ENCODE measurements at regions not wholly inside any gene's neighbourhood (a gene's known extent, or its start where the extent isn't known, plus 50 kb on each side); places are given as distances from the start of the nearest gene placed in this dataset.

DNA sequence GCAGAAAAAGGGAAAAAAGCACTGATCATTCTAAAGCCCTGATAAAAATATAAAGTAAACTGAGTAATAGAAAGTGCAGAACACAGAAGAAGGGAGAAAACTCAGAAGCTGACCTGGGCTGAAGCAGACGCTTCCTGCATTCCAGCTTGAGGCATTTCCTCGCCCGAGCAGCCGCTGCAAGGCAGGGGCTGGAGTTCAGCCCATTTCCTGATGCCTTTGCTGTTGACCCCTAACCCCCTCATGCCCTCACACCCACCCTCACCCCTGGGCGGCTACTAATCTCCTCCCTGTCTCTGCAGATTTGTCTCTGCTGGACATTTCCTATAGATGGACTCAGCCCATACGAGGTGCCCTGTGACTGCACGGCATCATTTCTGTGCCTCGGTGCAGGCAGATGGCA lies 227.8 kb downstream of the NPHP4 start:
- peaks cover 2% of the 10 kb centered on the region for H3K27me3 ChIP-seq (replicated peaks; ENCODE audit: insufficient read depth)
- no peak overlapping the region for H3K4me3 ChIP-seq
- DNase-seq (ENCODE audit: low spot score), result no peak
- TF ChIP-seq POLR2AphosphoS5 (IDR thresholded peaks at IDR 0.05) (no peak), POLR2A (IDR thresholded peaks at IDR 0.05) (no peak)
- TF ChIP-seq, protein P1, sequence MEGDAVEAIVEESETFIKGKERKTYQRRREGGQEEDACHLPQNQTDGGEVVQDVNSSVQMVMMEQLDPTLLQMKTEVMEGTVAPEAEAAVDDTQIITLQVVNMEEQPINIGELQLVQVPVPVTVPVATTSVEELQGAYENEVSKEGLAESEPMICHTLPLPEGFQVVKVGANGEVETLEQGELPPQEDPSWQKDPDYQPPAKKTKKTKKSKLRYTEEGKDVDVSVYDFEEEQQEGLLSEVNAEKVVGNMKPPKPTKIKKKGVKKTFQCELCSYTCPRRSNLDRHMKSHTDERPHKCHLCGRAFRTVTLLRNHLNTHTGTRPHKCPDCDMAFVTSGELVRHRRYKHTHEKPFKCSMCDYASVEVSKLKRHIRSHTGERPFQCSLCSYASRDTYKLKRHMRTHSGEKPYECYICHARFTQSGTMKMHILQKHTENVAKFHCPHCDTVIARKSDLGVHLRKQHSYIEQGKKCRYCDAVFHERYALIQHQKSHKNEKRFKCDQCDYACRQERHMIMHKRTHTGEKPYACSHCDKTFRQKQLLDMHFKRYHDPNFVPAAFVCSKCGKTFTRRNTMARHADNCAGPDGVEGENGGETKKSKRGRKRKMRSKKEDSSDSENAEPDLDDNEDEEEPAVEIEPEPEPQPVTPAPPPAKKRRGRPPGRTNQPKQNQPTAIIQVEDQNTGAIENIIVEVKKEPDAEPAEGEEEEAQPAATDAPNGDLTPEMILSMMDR (IDR thresholded peaks at IDR 0.05), result no peak
- H3K4me1 ChIP-seq (replicated peaks), result no peaks in the 10 kb centered on the region
- H3K9me3 ChIP-seq, result no peaks in the 10 kb centered on the region
- no peak overlapping the region for H3K27ac ChIP-seq
- intact Hi-C loops (cut with DNase I), result no loop called here
- 47% methylated on average over 8 of the region's 8 CpGs for WGBS
- no peaks in the 10 kb centered on the region for H3K36me3 ChIP-seq

DNA sequence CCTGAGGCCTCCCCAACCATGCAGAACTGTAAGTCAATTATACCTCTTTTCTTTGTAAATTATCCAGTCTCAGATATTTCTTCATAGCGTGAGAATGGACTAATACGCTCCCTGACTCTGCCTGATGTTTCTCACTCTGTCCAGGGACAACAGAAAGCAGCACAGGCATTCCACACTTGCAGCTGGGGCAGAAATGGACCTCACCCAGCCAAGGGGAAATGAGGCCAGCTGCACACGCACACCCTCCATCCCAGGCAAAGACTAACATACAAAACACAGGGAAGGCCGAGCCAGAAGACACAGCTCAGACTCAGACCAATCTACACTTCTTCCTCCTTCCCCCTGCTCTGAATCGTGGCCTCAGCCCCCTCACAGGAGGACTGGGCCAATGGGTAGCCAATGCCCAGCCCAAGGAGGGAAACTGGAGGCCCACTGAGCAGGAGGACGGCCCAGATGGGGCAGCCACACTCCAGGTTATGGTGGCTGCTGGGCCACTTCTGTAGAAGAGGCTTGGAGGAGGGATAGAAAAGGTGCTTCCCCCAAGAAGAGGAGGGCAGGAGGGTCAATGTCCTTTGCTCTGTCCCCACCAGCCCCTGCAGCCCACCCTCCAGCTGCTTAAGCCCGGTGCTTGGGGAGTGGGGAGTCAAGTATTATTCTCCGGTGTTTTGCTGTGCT lies 228.4 kb downstream of the NPHP4 start:
- Histone ChIP-seq H3K4me1 (replicated peaks) (no peaks in the 10 kb centered on the region), H3K4me3 (no peak overlapping the region), H3K9me3 (no peaks in the 10 kb centered on the region), H3K27ac (no peak overlapping the region), H3K36me3 (no peaks in the 10 kb centered on the region), H3K27me3 (replicated peaks; ENCODE audit: insufficient read depth) (peaks cover 4% of the 10 kb centered on the region)
- 76% methylated on average over 8 of the region's 8 CpGs for WGBS
- no peak for TF ChIP-seq POLR2AphosphoS5 (IDR thresholded peaks at IDR 0.05)
- TF ChIP-seq, protein P1 (IDR thresholded peaks at IDR 0.05), result no peak
- no peak for TF ChIP-seq POLR2A (IDR thresholded peaks at IDR 0.05)
- intact Hi-C loops (cut with DNase I), result no loop called here
- no peak for DNase-seq (ENCODE audit: low spot score)

DNA sequence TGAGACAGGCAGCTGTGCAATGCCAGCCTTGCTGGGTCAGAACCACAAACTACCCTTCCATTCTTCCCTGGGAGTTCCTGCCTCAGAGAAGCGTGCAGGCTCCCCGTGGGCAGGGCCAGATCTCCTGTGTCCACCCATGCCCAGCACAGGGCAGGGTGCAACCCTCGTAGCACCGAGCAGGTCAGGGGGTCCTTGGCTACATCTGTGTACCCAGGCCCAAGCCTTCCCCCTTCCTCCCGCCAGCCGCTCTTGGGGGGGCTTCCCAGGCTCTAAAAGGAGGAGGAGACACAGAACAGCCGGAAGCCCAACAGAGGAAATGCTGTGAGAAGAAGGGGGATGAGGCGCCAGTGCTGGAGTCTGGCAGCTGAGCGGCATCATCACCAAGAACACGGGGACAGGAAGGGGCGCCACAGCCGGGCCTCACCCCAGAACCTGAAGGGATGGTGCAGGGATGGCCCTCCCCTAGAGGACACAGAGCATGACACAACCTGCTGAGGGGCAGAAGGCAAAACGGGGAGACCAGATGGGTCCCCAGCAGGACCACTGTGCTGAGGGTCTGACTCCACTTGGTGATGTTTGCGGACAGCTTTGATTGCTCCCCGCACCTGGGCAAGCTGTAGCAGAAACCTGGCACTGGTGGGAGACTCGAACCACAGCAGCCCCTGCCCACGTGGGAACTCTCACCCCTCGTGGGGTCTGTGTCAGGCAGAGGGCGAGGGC lies 233.2 kb downstream of the NPHP4 start:
- intact Hi-C loops (cut with DNase I), result no loop called here
- H3K9me3 ChIP-seq, result no peaks in the 10 kb centered on the region
- H3K36me3 ChIP-seq, result no peaks in the 10 kb centered on the region
- H3K4me3 ChIP-seq, result no peak overlapping the region
- H3K27me3 ChIP-seq (replicated peaks; ENCODE audit: insufficient read depth), result peaks cover 2% of the 10 kb centered on the region
- H3K27ac ChIP-seq, result no peak overlapping the region
- 82% methylated on average over 19 of the region's 19 CpGs for WGBS
- TF ChIP-seq, protein P1 (IDR thresholded peaks at IDR 0.05), result no peak
- TF ChIP-seq POLR2AphosphoS5 (IDR thresholded peaks at IDR 0.05), result no peak
- no peak for TF ChIP-seq POLR2A (IDR thresholded peaks at IDR 0.05)
- no peak for DNase-seq (ENCODE audit: low spot score)
- H3K4me1 ChIP-seq (replicated peaks), result no peaks in the 10 kb centered on the region

DNA sequence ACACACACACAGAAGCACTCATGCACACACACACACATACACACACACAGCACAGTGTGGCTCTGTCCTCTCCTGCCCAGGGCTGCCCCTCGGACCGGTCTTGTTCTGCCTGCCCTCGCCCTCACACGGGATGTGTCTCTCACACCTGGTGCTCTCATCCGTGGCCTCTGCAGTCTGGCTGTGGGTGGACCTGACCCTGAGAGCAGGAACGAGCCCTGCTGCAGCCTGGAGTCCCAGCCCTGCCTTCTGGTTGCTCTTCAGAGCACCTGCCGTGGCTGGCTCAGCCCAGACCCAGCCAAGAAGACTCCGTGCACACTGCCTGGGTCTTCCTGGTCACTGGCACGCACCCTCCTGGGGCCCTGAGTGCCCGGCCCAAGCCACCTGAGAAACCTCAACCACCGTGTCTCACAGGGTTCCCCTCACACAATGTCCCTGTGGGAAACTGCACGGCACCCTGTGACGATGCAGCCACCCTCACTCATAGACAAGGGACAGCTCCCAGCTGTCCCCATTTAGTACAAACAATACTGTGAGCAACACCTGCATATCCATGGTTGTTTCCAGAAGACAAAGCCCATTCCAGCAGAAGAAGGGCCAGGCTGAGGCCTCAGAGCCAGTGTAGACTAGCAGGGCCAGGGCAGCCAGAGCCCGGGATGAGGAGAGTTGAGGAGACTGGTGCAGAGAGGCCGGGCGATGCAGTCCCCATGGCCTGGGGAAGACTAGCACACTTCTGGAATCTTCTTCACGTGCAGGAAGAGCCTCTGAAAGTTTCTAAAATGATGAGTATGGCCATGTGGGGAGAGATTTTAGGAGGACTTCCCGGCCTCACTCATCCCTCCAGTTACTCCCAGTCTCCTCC lies 234.0 kb downstream of the NPHP4 start:
- intact Hi-C loops (cut with DNase I), result no loop called here
- Histone ChIP-seq H3K36me3 (no peaks in the 10 kb centered on the region), H3K27ac (no peak overlapping the region), H3K9me3 (no peaks in the 10 kb centered on the region), H3K27me3 (replicated peaks; ENCODE audit: insufficient read depth) (peaks cover 2% of the 10 kb centered on the region), H3K4me3 (no peak overlapping the region), H3K4me1 (replicated peaks) (no peaks in the 10 kb centered on the region)
- TF ChIP-seq POLR2AphosphoS5 (IDR thresholded peaks at IDR 0.05), result no peak
- TF ChIP-seq, protein P1 (IDR thresholded peaks at IDR 0.05), result no peak
- no peak for TF ChIP-seq POLR2A (IDR thresholded peaks at IDR 0.05)
- no peak for DNase-seq (ENCODE audit: low spot score)
- WGBS, result 73% methylated on average over 18 of the region's 18 CpGs

All from prostate gland (tissue), 2 donors.